Body of pancreas (tissue), 4 donors: ENCODE measurements at regions not wholly inside any gene's neighbourhood (a gene's known extent, or its start where the extent isn't known, plus 50 kb on each side); places are given as distances from the start of the nearest gene placed in this dataset.

Source experiments
- POLR2A ChIP-seq, 3 donors: fragments of 450-650 bp; IDR thresholded peaks; one replicate each; pipeline ENCODE4 v1.6.1; 2016; ENCODE audit warnings: antibody characterized with exemption in 3 of 3, mild to moderate bottlenecking in 2 of 3
- TF ChIP-seq, protein P1 (sequence below), 7 experiments: fragments of 450-650 bp in 4 of 7; fragments of 200-600 bp in 3 of 7; sonication (generic) in 3 of 7; IDR thresholded peaks; one replicate each; pipeline ENCODE4 v1.5.1; 2016 to 2019; ENCODE audit warnings: antibody characterized with exemption in 7 of 7

DNA sequence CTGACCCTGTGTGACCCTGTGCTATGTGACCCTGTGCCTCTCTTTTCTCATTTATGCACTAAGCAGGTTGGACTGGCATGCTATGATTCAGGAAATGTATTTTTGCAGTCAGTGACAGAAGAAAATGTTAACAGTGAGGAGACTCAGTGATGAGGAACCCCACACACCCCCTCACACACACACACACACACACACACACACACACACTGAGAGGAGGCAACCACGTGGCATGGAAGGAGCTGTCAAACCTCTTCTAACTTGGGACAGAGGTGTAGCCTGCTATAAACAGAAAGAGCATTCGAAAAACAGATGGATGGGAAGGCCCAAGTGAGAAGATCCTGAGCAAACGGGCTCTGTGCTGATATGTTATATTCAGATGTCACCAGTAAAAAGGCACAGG is 57.9 kb upstream of the GRIA1 start:
- no peak for TF ChIP-seq POLR2A (IDR thresholded peaks at IDR 0.05)
- TF ChIP-seq, protein P1, sequence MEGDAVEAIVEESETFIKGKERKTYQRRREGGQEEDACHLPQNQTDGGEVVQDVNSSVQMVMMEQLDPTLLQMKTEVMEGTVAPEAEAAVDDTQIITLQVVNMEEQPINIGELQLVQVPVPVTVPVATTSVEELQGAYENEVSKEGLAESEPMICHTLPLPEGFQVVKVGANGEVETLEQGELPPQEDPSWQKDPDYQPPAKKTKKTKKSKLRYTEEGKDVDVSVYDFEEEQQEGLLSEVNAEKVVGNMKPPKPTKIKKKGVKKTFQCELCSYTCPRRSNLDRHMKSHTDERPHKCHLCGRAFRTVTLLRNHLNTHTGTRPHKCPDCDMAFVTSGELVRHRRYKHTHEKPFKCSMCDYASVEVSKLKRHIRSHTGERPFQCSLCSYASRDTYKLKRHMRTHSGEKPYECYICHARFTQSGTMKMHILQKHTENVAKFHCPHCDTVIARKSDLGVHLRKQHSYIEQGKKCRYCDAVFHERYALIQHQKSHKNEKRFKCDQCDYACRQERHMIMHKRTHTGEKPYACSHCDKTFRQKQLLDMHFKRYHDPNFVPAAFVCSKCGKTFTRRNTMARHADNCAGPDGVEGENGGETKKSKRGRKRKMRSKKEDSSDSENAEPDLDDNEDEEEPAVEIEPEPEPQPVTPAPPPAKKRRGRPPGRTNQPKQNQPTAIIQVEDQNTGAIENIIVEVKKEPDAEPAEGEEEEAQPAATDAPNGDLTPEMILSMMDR (IDR thresholded peaks at IDR 0.05), result no peak
